ENCODE measurements at regions not wholly inside any gene's neighbourhood (a gene's known extent, or its start where the extent isn't known, plus 50 kb on each side); places are given as distances from the start of the nearest gene placed in this dataset.

GRCh38 chrY:19167319-19168201, 394.0 kb upstream of the HSFY2 start (continued):
- TF ChIP-seq, protein P1, sequence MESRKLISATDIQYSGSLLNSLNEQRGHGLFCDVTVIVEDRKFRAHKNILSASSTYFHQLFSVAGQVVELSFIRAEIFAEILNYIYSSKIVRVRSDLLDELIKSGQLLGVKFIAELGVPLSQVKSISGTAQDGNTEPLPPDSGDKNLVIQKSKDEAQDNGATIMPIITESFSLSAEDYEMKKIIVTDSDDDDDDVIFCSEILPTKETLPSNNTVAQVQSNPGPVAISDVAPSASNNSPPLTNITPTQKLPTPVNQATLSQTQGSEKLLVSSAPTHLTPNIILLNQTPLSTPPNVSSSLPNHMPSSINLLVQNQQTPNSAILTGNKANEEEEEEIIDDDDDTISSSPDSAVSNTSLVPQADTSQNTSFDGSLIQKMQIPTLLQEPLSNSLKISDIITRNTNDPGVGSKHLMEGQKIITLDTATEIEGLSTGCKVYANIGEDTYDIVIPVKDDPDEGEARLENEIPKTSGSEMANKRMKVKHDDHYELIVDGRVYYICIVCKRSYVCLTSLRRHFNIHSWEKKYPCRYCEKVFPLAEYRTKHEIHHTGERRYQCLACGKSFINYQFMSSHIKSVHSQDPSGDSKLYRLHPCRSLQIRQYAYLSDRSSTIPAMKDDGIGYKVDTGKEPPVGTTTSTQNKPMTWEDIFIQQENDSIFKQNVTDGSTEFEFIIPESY (IDR thresholded peaks at IDR 0.05; ENCODE audit: extremely low read depth, insufficient replicate concordance, low read length): no peak

- ChIA-PET POLR2A (no interaction called here), RAD21 (ENCODE audit: low non-redundant PET in 1 of 2, low total read pairs in 2 of 2, uncharacterized antibody in 2 of 2, unreplicated experiment in 2 of 2) (no interaction called here), CTCF (no interaction called here)
- no peaks in the 10 kb centered on the region for H3K4me1 ChIP-seq (ENCODE audit: control insufficient read depth in 1 of 2, insufficient read depth in 2 of 2, low read length in 2 of 2)
- intact Hi-C loops (cut with micrococcal nuclease): no loop called here
- H3K4me2 ChIP-seq (ENCODE audit: low read length): no peak overlapping the region
- no peaks in the 10 kb centered on the region for H3K9me3 ChIP-seq (ENCODE audit: control insufficient read depth in 1 of 2, insufficient read depth in 1 of 2, low read depth in 1 of 2, low read length in 2 of 2)
- no peak overlapping the region for H3K9ac ChIP-seq (ENCODE audit: low read length)
- no peaks in the 10 kb centered on the region for H3K9me2 ChIP-seq (ENCODE audit: insufficient read depth)
- H4K20me1 ChIP-seq (ENCODE audit: insufficient read depth): no peaks in the 10 kb centered on the region
- no peak overlapping the region for H2AFZ ChIP-seq (ENCODE audit: low read depth, low read length, poor library complexity, severe bottlenecking)
- no peak overlapping the region for H3K4me3 ChIP-seq (replicated peaks in 1 of 2; ENCODE audit: low read depth in 1 of 2, low read length in 2 of 2)
- DNase-seq (ENCODE audit: low read depth, low spot score) (no peak), ATAC-seq (no peak)
- no peaks in the 10 kb centered on the region for H3K79me2 ChIP-seq (ENCODE audit: insufficient read depth, low read length)
- no peaks in the 10 kb centered on the region for H3K27me3 ChIP-seq (ENCODE audit: insufficient read depth, low read length)
- no peak overlapping the region for H3K27ac ChIP-seq (ENCODE audit: low read depth, low read length)
- H3K36me3 ChIP-seq (ENCODE audit: control insufficient read depth in 1 of 2, insufficient read depth in 2 of 2, low read length in 2 of 2): no peaks in the 10 kb centered on the region
- no TSS peak for BruUV-seq (replicated peaks)
- TF ChIP-seq EGR1 (IDR thresholded peaks at IDR 0.05; ENCODE audit: low read depth): no peak
- no peak for TF ChIP-seq FOSL1 (IDR thresholded peaks at IDR 0.05; ENCODE audit: low read depth)
- TF ChIP-seq, protein P2, sequence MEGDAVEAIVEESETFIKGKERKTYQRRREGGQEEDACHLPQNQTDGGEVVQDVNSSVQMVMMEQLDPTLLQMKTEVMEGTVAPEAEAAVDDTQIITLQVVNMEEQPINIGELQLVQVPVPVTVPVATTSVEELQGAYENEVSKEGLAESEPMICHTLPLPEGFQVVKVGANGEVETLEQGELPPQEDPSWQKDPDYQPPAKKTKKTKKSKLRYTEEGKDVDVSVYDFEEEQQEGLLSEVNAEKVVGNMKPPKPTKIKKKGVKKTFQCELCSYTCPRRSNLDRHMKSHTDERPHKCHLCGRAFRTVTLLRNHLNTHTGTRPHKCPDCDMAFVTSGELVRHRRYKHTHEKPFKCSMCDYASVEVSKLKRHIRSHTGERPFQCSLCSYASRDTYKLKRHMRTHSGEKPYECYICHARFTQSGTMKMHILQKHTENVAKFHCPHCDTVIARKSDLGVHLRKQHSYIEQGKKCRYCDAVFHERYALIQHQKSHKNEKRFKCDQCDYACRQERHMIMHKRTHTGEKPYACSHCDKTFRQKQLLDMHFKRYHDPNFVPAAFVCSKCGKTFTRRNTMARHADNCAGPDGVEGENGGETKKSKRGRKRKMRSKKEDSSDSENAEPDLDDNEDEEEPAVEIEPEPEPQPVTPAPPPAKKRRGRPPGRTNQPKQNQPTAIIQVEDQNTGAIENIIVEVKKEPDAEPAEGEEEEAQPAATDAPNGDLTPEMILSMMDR (IDR thresholded peaks at IDR 0.05 in 2 of 3, conservative IDR thresholded peaks at IDR 0.05 in 1 of 3; ENCODE audit: borderline replicate concordance in 1 of 3, insufficient read depth in 1 of 3, low read depth in 2 of 3, low read length in 2 of 3): no peak
- no peak for TF ChIP-seq SIN3A (IDR thresholded peaks at IDR 0.05; ENCODE audit: low read depth)
- no peak for TF ChIP-seq EZH2 (IDR thresholded peaks at IDR 0.05)
- TF ChIP-seq, protein P3, sequence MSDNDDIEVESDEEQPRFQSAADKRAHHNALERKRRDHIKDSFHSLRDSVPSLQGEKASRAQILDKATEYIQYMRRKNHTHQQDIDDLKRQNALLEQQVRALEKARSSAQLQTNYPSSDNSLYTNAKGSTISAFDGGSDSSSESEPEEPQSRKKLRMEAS (IDR thresholded peaks at IDR 0.05): no peak
- TF ChIP-seq CBX3 (IDR thresholded peaks at IDR 0.05; ENCODE audit: low read depth): no peak
- TF ChIP-seq, protein P1 (IDR thresholded peaks at IDR 0.05; ENCODE audit: extremely low read depth, insufficient replicate concordance, low read length): no peak
- TF ChIP-seq ZNF274 (IDR thresholded peaks at IDR 0.05; ENCODE audit: low read depth, low read length): no peak
- TF ChIP-seq ATF3 (IDR thresholded peaks at IDR 0.05): no peak
- TF ChIP-seq JUND (IDR thresholded peaks at IDR 0.05): no peak
- TF ChIP-seq POLR2AphosphoS5 (IDR thresholded peaks at IDR 0.05; ENCODE audit: low read depth, low read length): no peak
- no peak for TF ChIP-seq RAD21 (IDR thresholded peaks at IDR 0.05; ENCODE audit: low read depth)
- TF ChIP-seq CEBPB (IDR thresholded peaks at IDR 0.05; ENCODE audit: low read depth): no peak
- TF ChIP-seq SRF (IDR thresholded peaks at IDR 0.05; ENCODE audit: low read depth): no peak
- TF ChIP-seq EZH2phosphoT487 (IDR thresholded peaks at IDR 0.05; ENCODE audit: borderline replicate concordance): no peak
Measured at GRCh38 chrY:19148783-19149182, 375.2 kb upstream of the HSFY2 start.
